Thyroid gland (tissue), 4 donors: ENCODE measurements at regions not wholly inside any gene's neighbourhood (a gene's known extent, or its start where the extent isn't known, plus 50 kb on each side); places are given as distances from the start of the nearest gene placed in this dataset.
"Not testable (repeated sequence)": the region's sequence is repeated elsewhere in the genome, so short reads cannot be mapped to it uniquely, and the experiment has no call there.

Experiments used
- DNase-seq, 2 donors: peaks; one replicate each; pipeline ENCODE4 v3.0.0-alpha.2; 2019
- H3K27ac ChIP-seq, 3 donors: fragments of 200-600 bp; sonication (generic); 1 replicate in 2 of 3; 2 replicates in 1 of 3; pipeline ENCODE4 v1.5.1; 2016 to 2019; ENCODE audit warnings: mild to moderate bottlenecking in 1 of 3, moderate library complexity in 1 of 3
- H3K27me3 ChIP-seq: fragments of 200-600 bp; sonication (generic); one replicate; pipeline ENCODE4 v1.5.1; 2019
- H3K36me3 ChIP-seq, 2 donors: fragments of 200-600 bp; sonication (generic); one replicate each; pipeline ENCODE4 v1.5.1; 2016 to 2019
- H3K4me1 ChIP-seq, 2 donors: fragments of 200-600 bp; sonication (generic); one replicate each; pipeline ENCODE4 v1.5.1; 2017 to 2019
- H3K4me3 ChIP-seq, 3 donors: fragments of 200-600 bp; sonication (generic); replicated peaks in 1 of 3; 1 replicate in 2 of 3; 2 replicates in 1 of 3; pipeline ENCODE4 v1.5.1; 2016; ENCODE audit warnings: mild to moderate bottlenecking in 1 of 3
- H3K9me3 ChIP-seq: fragments of 200-600 bp; sonication (generic); one replicate; pipeline ENCODE4 v1.5.1; 2017
- CTCF ChIP-seq, 6 experiments: fragments of 200-600 bp in 3 of 6; fragments of 450-650 bp in 3 of 6; sonication (generic) in 3 of 6; IDR thresholded peaks; one replicate each; pipeline ENCODE4 v1.5.1; 2016 to 2019; ENCODE audit warnings: antibody characterized with exemption in 6 of 6, mild to moderate bottlenecking in 2 of 6, inconsistent platforms in 1 of 6, moderate library complexity in 1 of 6
- POLR2A ChIP-seq, 2 donors: fragments of 450-650 bp; IDR thresholded peaks; one replicate each; pipeline ENCODE4 v1.6.1; 2017; ENCODE audit warnings: antibody characterized with exemption in 2 of 2, mild to moderate bottlenecking in 2 of 2, moderate library complexity in 1 of 2
- WGBS, 2 donors: methylation state at CpG; one replicate each; pipeline ENCODE4 v1.1.5; 2017; 5-methylcytosine and 5-hydroxymethylcytosine counted together
- intact Hi-C: fragments of 100-400 bp; cut with DNase I; formaldehyde crosslinking; loops from one replicate; pipeline ENCODE4 v1.15.1; 2023

- DNase-seq = no peak
- H3K9me3 ChIP-seq = no peaks in the 10 kb centered on the region
- H3K36me3 ChIP-seq = no peaks in the 10 kb centered on the region
- no peak overlapping the region for H3K4me3 ChIP-seq
- intact Hi-C loops = no loop called here
- 79 to 83% methylated on average over 2 of the region's 2 CpGs for WGBS, 2 donors
- TF ChIP-seq POLR2A (IDR thresholded peaks at IDR 0.05) = no peak
- no peak for TF ChIP-seq CTCF (IDR thresholded peaks at IDR 0.05)
- H3K27me3 ChIP-seq = no peaks in the 10 kb centered on the region
- no peaks in the 10 kb centered on the region for H3K4me1 ChIP-seq
- H3K27ac ChIP-seq = no peak overlapping the region
Measured at GRCh38 chr13:72620874-72621273, 106.6 kb downstream of the MZT1 start.

- Histone ChIP-seq H3K27ac (no peak overlapping the region), H3K9me3 (no peaks in the 10 kb centered on the region), H3K27me3 (no peaks in the 10 kb centered on the region), H3K36me3 (no peaks in the 10 kb centered on the region), H3K4me3 (no peak overlapping the region), H3K4me1 (no peaks in the 10 kb centered on the region)
- 85 to 86% methylated on average over 1 of the region's 1 CpG for WGBS, 2 donors
- DNase-seq = no peak
- TF ChIP-seq POLR2A (IDR thresholded peaks at IDR 0.05) = no peak
- TF ChIP-seq CTCF (IDR thresholded peaks at IDR 0.05) = no peak
- intact Hi-C loops = no loop called here
Measured at GRCh38 chr13:72617951-72618350, 109.5 kb downstream of the MZT1 start.

GRCh38 chr13:72617186-72617585 lies 110.2 kb downstream of the MZT1 start:
- Histone ChIP-seq H3K4me3 (no peak overlapping the region), H3K27ac (no peak overlapping the region), H3K9me3 (no peaks in the 10 kb centered on the region), H3K27me3 (no peaks in the 10 kb centered on the region), H3K36me3 (no peaks in the 10 kb centered on the region), H3K4me1 (no peaks in the 10 kb centered on the region)
- TF ChIP-seq CTCF (IDR thresholded peaks at IDR 0.05) = no peak
- no peak for TF ChIP-seq POLR2A (IDR thresholded peaks at IDR 0.05)
- intact Hi-C loops = no loop called here
- no peak for DNase-seq
- 64 to 66% methylated on average over 2 of the region's 2 CpGs for WGBS, 2 donors

GRCh38 chr13:72610251-72610891 lies 117.1 kb downstream of the MZT1 start:
- H3K9me3 ChIP-seq, intact Hi-C loops, H3K4me1 ChIP-seq, H3K4me3 ChIP-seq, H3K36me3 ChIP-seq, H3K27ac ChIP-seq, DNase-seq, H3K27me3 ChIP-seq: not testable (repeated sequence)
- WGBS, 2 donors = 94% methylated on average over 26 to 28 of the region's 29 CpGs

GRCh38 chr13:72599178-72599743 lies 128.2 kb downstream of the MZT1 start:
- H3K9me3 ChIP-seq = no peaks in the 10 kb centered on the region
- intact Hi-C loops = no loop called here
- H3K27me3 ChIP-seq = no peaks in the 10 kb centered on the region
- WGBS, 2 donors = 64 to 87% methylated on average over 3 of the region's 3 CpGs
- no peak overlapping the region for H3K4me3 ChIP-seq
- no peaks in the 10 kb centered on the region for H3K36me3 ChIP-seq
- H3K27ac ChIP-seq = no peak overlapping the region
- H3K4me1 ChIP-seq = no peaks in the 10 kb centered on the region
- no peak for DNase-seq
- no peak for TF ChIP-seq POLR2A (IDR thresholded peaks at IDR 0.05)
- TF ChIP-seq CTCF (IDR thresholded peaks at IDR 0.05) = no peak
